K562 (cell line): ENCODE measurements at regions not wholly inside any gene's neighbourhood (a gene's known extent, or its start where the extent isn't known, plus 50 kb on each side); places are given as distances from the start of the nearest gene placed in this dataset.
A peak's percentile ranks its signal among the peaks of the same experiment; 100 is the strongest.

ENCODE experiments used
- ATAC-seq: fragments of 200-7000 bp; cut with Tn5 transposase; 3 replicates; pipeline ENCODE4 v1.9.1; 2020; ENCODE audit warnings: moderate library complexity
- BruUV-seq: library from RNA; stranded (reverse); fragments of 400-500 nt; replicated peaks from 2 replicates; lab custom pipeline; 2021; lab: Mats Ljungman, UMichigan
- CTCF ChIA-PET: fragments of 300-600 bp; formaldehyde crosslinking; extraction: SDS; loops from one replicate; lab custom pipeline; 2021; ENCODE audit warnings: low intra/inter-chr PET ratio; lab: Yijun Ruan, JAX
- POLR2A ChIA-PET: fragments of 300-600, 350-650 bp; sonication (Branson Sonifier 250); formaldehyde crosslinking; extraction: SDS; loops from one replicate; lab custom pipeline; 2021; ENCODE audit warnings: antibody characterized with exemption, inconsistent platforms; lab: Yijun Ruan, JAX
- DNase-seq, 4 experiments: peaks; one replicate each; pipeline versions ENCODE4 v3.0.0 to v3.0.0-alpha.2; 2011 to 2018; ENCODE audit warnings: low spot score in 3 of 4, mixed read lengths in 3 of 4; ENCODE audit errors: extremely low read depth in 1 of 4
- FAIRE-seq: peaks from 2 replicates; lab custom pipeline; 2011; peaks lifted over from hg19 to GRCh38; lab: Jason Lieb, UNC
- H2AFZ ChIP-seq: 2 replicates; pipeline ENCODE4 v1.6.0; 2011; ENCODE audit warnings: low read depth, low read length, control low read depth, inconsistent platforms
- H3K27ac ChIP-seq: fragments of 200-600 bp; 3 replicates; pipeline ENCODE4 v1.8.0; 2011; ENCODE audit warnings: low read depth, mild to moderate bottlenecking, control low read depth, inconsistent platforms, low read length, moderate library complexity, mixed read lengths; ENCODE audit errors: extremely low read depth
- H3K27me3 ChIP-seq, 2 experiments: fragments of 300-600 bp in 1 of 2; 2 replicates in 1 of 2; 3 replicates in 1 of 2; pipeline versions ENCODE4 v1.6.0 to v1.8.0; 2011; ENCODE audit warnings: inconsistent platforms in 2 of 2, low read length in 2 of 2, mild to moderate bottlenecking in 1 of 2, mixed read lengths in 1 of 2, moderate library complexity in 1 of 2; ENCODE audit not compliant: control insufficient read depth in 2 of 2, insufficient read depth in 2 of 2
- H3K36me3 ChIP-seq: fragments of 300-600 bp; 3 replicates; pipeline ENCODE4 v1.8.0; 2011; ENCODE audit warnings: mild to moderate bottlenecking, low read length, inconsistent platforms; ENCODE audit not compliant: control insufficient read depth, insufficient read depth
- H3K4me1 ChIP-seq, 2 experiments: fragments of 200-600 bp in 1 of 2; replicated peaks in 1 of 2; 2 replicates in 1 of 2; 3 replicates in 1 of 2; pipeline versions ENCODE4 v1.5.1 to v1.8.0; 2011; ENCODE audit warnings: inconsistent platforms in 2 of 2, low read length in 2 of 2, mild to moderate bottlenecking in 1 of 2, mixed read lengths in 1 of 2, moderate library complexity in 1 of 2; ENCODE audit not compliant: control insufficient read depth in 2 of 2, insufficient read depth in 2 of 2
- H3K4me2 ChIP-seq: 2 replicates; pipeline ENCODE4 v1.6.1; 2011; ENCODE audit warnings: low read length, control low read depth, inconsistent platforms, mixed read lengths; ENCODE audit not compliant: insufficient read depth
- H3K4me3 ChIP-seq: fragments of 200-600 bp; sonication (generic), shearing (Covaris generic); 2 replicates; pipeline ENCODE4 v1.5.1; 2016; ENCODE audit warnings: control low read depth, inconsistent platforms
- H3K79me2 ChIP-seq: fragments of 200-600 bp; 3 replicates; pipeline ENCODE4 v1.8.0; 2011; ENCODE audit warnings: low read length, inconsistent platforms; ENCODE audit not compliant: control insufficient read depth, insufficient read depth
- H3K9ac ChIP-seq, 2 experiments: 2 replicates each; pipeline versions ENCODE4 v1.6.0 to v1.6.1; 2011; ENCODE audit warnings: low read depth in 2 of 2, low read length in 2 of 2, control low read depth in 1 of 2, inconsistent platforms in 1 of 2, mild to moderate bottlenecking in 1 of 2, mixed read lengths in 1 of 2; ENCODE audit not compliant: insufficient read depth in 1 of 2
- H3K9me1 ChIP-seq: one replicate; pipeline ENCODE4 v1.6.0; 2011; ENCODE audit warnings: inconsistent platforms, mild to moderate bottlenecking, low read length, moderate library complexity; ENCODE audit not compliant: control insufficient read depth, insufficient read depth
- H3K9me3 ChIP-seq: replicated peaks from 2 replicates; pipeline ENCODE4 v1.5.1; 2011; ENCODE audit warnings: low read depth, low read length, inconsistent platforms; ENCODE audit not compliant: control insufficient read depth, insufficient read depth
- H4K20me1 ChIP-seq: replicated peaks from 2 replicates; pipeline ENCODE4 v1.6.1; 2011; ENCODE audit warnings: low read length, inconsistent platforms, mixed read lengths; ENCODE audit not compliant: control insufficient read depth, insufficient read depth
- DMBX1 ChIP-seq: fragments of 250-450 bp; sonication (Bioruptor Pico); IDR thresholded peaks from 2 replicates; pipeline ENCODE4 v1.8.0; 2022; ENCODE audit warnings: inconsistent platforms, mild to moderate bottlenecking, moderate library complexity, borderline replicate concordance
- KLF13 ChIP-seq: fragments of 450-650 bp; IDR thresholded peaks from 2 replicates; pipeline ENCODE4 v1.6.1; 2016; ENCODE audit warnings: missing genetic modification characterization, low read depth, mild to moderate bottlenecking, missing compliant biosample characterization, moderate library complexity, borderline replicate concordance
- NFATC3 ChIP-seq: fragments of 450-650 bp; IDR thresholded peaks from 2 replicates; pipeline ENCODE4 v1.6.1; 2017; ENCODE audit warnings: mild to moderate bottlenecking
- NFIC ChIP-seq: fragments of 450-650 bp; IDR thresholded peaks from 2 replicates; pipeline ENCODE4 v1.6.1; 2017; ENCODE audit warnings: mild to moderate bottlenecking, inconsistent platforms
- PRMT5 ChIP-seq: sonication (generic); formaldehyde crosslinking; IDR thresholded peaks from 2 replicates; pipeline ENCODE4 v1.5.0; 2020; ENCODE audit warnings: missing genetic modification reagents
- ZBTB43 ChIP-seq: sonication (generic); formaldehyde crosslinking; IDR thresholded peaks from 2 replicates; pipeline ENCODE4 v1.8.0; 2023; ENCODE audit warnings: mild to moderate bottlenecking, missing genetic modification reagents
- ZNF134 ChIP-seq: fragments of 250-450 bp; sonication (Bioruptor Pico); conservative IDR thresholded peaks from 2 replicates; pipeline ENCODE4 v1.4.0; 2020
- ZNF699 ChIP-seq: fragments of 250-450 bp; sonication (Bioruptor Pico); IDR thresholded peaks from 2 replicates; pipeline ENCODE4 v1.8.0; 2021; ENCODE audit warnings: mild to moderate bottlenecking, moderate library complexity; ENCODE audit not compliant: insufficient replicate concordance
- WGBS: fragments of 100-300 bp; shearing (Covaris generic); methylation state at CpG from one replicate; pipeline ENCODE4 v1.1.6; 2016; ENCODE audit warnings: low coverage, mixed read lengths; ENCODE audit not compliant: insufficient coverage; ENCODE audit errors: missing lambda C conversion rate; 5-methylcytosine and 5-hydroxymethylcytosine counted together
- in situ Hi-C: fragments of 300-500 bp; cut with MboI; formaldehyde crosslinking; loops from 4 replicates; pipeline ENCODE4 v1.15.0; 2018; ENCODE audit warnings: inconsistent platforms, mixed read lengths
- intact Hi-C: fragments of 100-400 bp; cut with micrococcal nuclease; formaldehyde crosslinking; loops from 2 replicates; pipeline ENCODE4 v1.14.2; 2022

DNA sequence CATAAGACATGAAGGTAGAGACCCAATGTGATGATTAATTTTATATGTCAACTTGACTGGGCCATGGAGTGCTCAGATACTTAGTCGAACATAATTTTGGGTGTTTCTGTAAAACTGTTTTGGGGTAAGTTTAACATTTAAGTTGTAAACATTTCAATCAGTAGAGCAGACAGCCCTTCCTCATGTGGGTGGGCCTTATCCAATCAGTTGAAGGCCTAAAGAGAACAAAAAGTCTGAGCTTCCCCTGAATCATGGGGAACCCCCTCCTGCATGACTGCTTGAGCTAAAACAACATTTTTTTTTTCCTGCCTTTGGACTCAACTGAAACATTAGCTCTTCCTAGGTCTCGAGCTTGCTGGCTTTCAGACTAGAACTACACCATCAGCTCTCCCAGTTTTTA lies 327.3 kb upstream of the SOX9 start:
- H3K9me3 ChIP-seq, result no peaks in the 10 kb centered on the region
- in situ Hi-C loops, result no loop called here
- H4K20me1 ChIP-seq, result no peaks in the 10 kb centered on the region
- POLR2A ChIA-PET, result no interaction called here
- no peak overlapping the region for H2AFZ ChIP-seq
- FAIRE-seq (no peak), DNase-seq (no peak), ATAC-seq (no peak)
- CTCF ChIA-PET, result no interaction called here
- no peak overlapping the region for H3K27ac ChIP-seq
- H3K4me3 ChIP-seq, result no peak overlapping the region
- H3K27me3 ChIP-seq, result no peaks in the 10 kb centered on the region
- WGBS, result 0% methylated on average over 2 of the region's 2 CpGs
- no peaks in the 10 kb centered on the region for H3K36me3 ChIP-seq
- no peaks in the 10 kb centered on the region for H3K4me1 ChIP-seq
- no peak overlapping the region for H3K4me2 ChIP-seq
- no peak for TF ChIP-seq KLF13 (tag)
- no peak for TF ChIP-seq DMBX1
- no peak for TF ChIP-seq ZBTB43 (CRISPR knock-in tag)
- no peak for TF ChIP-seq ZNF699 (CRISPR knock-in tag)
- no peak for TF ChIP-seq NFIC
- no peak for TF ChIP-seq PRMT5 (CRISPR knock-in tag)
- TF ChIP-seq ZNF134 (CRISPR knock-in tag), result peak; percentile 81
- no peak for TF ChIP-seq NFATC3
- intact Hi-C loops, result no loop called here
- BruUV-seq, result no TSS peak
- no peaks in the 10 kb centered on the region for H3K9me1 ChIP-seq
- no peaks in the 10 kb centered on the region for H3K79me2 ChIP-seq
- H3K9ac ChIP-seq, result no peak overlapping the region
